Ishikawa (cell line): ENCODE measurements at regions not wholly inside any gene's neighbourhood (a gene's known extent, or its start where the extent isn't known, plus 50 kb on each side); places are given as distances from the start of the nearest gene placed in this dataset.

Source experiments
- CEBPB ChIP-seq: IDR thresholded peaks from 2 replicates; pipeline ENCODE4 v1.6.1; 2012
- CREB1 ChIP-seq: IDR thresholded peaks from 2 replicates; pipeline ENCODE4 v1.6.1; 2012; ENCODE audit warnings: low read depth
- EGR1 ChIP-seq: IDR thresholded peaks from 2 replicates; pipeline ENCODE4 v1.6.1; 2012
- EP300 ChIP-seq: IDR thresholded peaks from 2 replicates; pipeline ENCODE4 v1.6.1; 2012; ENCODE audit warnings: borderline replicate concordance
- FOXM1 ChIP-seq: IDR thresholded peaks from 2 replicates; pipeline ENCODE4 v1.6.1; 2012; ENCODE audit warnings: low read depth, borderline replicate concordance
- MAX ChIP-seq: IDR thresholded peaks from 2 replicates; pipeline ENCODE4 v1.6.1; 2012
- NFIC ChIP-seq: IDR thresholded peaks from 2 replicates; pipeline ENCODE4 v1.6.1; 2012
- RAD21 ChIP-seq: IDR thresholded peaks from 2 replicates; pipeline ENCODE4 v1.6.1; 2012; ENCODE audit warnings: low read depth
- REST ChIP-seq: IDR thresholded peaks from 2 replicates; pipeline ENCODE4 v1.6.1; 2012; ENCODE audit warnings: low read depth, mild to moderate bottlenecking
- TAF1 ChIP-seq: IDR thresholded peaks from 2 replicates; pipeline ENCODE4 v1.6.1; 2012; ENCODE audit warnings: low read depth, mild to moderate bottlenecking
- TCF12 ChIP-seq: IDR thresholded peaks from 2 replicates; pipeline ENCODE4 v1.6.1; 2012; ENCODE audit warnings: low read depth
- TEAD4 ChIP-seq: IDR thresholded peaks from 2 replicates; pipeline ENCODE4 v1.6.1; 2012
- USF1 ChIP-seq: IDR thresholded peaks from 2 replicates; pipeline ENCODE4 v1.6.1; 2012
- YY1 ChIP-seq: IDR thresholded peaks from 2 replicates; pipeline ENCODE4 v1.6.1; 2012; ENCODE audit warnings: low read depth
- ZBTB7A ChIP-seq: IDR thresholded peaks from 2 replicates; pipeline ENCODE4 v1.6.1; 2012; ENCODE audit warnings: low read depth

GRCh38 chr3:178367817-178368617 lies 168.2 kb upstream of the KCNMB2 start:
- TF ChIP-seq FOXM1 (no peak), CREB1 (no peak), CEBPB (no peak), TAF1 (no peak), USF1 (no peak), TCF12 (no peak), TEAD4 (no peak)

GRCh38 chr3:178369006-178369405 lies 167.2 kb upstream of the KCNMB2 start:
- TF ChIP-seq CREB1 (no peak), YY1 (no peak), USF1 (no peak), RAD21 (no peak), EP300 (no peak), REST (no peak), TEAD4 (no peak), TAF1 (no peak), EGR1 (no peak), NFIC (no peak), MAX (no peak), CEBPB (no peak)

- TF ChIP-seq REST (no peak), TAF1 (no peak), EGR1 (no peak), USF1 (no peak), EP300 (no peak), CREB1 (no peak), NFIC (no peak), ZBTB7A (no peak), CEBPB (no peak), FOXM1 (no peak), TCF12 (no peak), RAD21 (no peak), MAX (no peak), TEAD4 (no peak), YY1 (no peak)
Observed at GRCh38 chr3:178369811-178370210, 166.4 kb upstream of the KCNMB2 start.

- TF ChIP-seq USF1 (no peak), REST (no peak)
Observed at GRCh38 chr3:178370387-178370786, 165.8 kb upstream of the KCNMB2 start.
